ENCODE measurements at regions not wholly inside any gene's neighbourhood (a gene's known extent, or its start where the extent isn't known, plus 50 kb on each side); places are given as distances from the start of the nearest gene placed in this dataset.

DNA sequence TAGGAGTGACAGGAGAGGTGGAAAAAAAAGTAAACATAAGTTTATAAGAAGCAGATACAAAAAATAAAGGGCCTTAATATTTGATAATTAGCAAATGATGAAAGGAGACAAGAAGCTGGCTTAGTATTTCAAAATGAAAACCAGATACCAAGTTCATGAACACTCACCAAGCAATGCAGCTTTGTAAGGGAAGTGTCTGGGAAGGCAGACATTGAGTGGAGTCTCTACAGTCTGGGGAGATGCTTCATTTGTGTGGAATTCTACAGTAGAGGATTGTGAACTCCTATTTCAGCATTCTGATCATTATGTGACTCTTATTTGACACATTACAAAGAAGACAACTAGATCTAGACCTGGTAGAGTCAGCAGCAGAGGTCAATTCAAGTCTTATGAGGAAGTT, 1072.7 kb downstream of the DSC3 start:
- Histone ChIP-seq H3K27ac (no peak overlapping the region), H3K9me3 (no peaks in the 10 kb centered on the region), H3K27me3 (no peaks in the 10 kb centered on the region), H3K4me3 (no peak overlapping the region), H3K4me1 (no peaks in the 10 kb centered on the region), H3K36me3 (no peaks in the 10 kb centered on the region)
- TF ChIP-seq POLR2A (IDR thresholded peaks at IDR 0.05) = no peak
- TF ChIP-seq, protein P1, sequence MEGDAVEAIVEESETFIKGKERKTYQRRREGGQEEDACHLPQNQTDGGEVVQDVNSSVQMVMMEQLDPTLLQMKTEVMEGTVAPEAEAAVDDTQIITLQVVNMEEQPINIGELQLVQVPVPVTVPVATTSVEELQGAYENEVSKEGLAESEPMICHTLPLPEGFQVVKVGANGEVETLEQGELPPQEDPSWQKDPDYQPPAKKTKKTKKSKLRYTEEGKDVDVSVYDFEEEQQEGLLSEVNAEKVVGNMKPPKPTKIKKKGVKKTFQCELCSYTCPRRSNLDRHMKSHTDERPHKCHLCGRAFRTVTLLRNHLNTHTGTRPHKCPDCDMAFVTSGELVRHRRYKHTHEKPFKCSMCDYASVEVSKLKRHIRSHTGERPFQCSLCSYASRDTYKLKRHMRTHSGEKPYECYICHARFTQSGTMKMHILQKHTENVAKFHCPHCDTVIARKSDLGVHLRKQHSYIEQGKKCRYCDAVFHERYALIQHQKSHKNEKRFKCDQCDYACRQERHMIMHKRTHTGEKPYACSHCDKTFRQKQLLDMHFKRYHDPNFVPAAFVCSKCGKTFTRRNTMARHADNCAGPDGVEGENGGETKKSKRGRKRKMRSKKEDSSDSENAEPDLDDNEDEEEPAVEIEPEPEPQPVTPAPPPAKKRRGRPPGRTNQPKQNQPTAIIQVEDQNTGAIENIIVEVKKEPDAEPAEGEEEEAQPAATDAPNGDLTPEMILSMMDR (IDR thresholded peaks at IDR 0.05) = no peak
- DNase-seq = no peak
- intact Hi-C loops (cut with DNase I; ENCODE audit: low total_unique reads) = no loop called here

DNA sequence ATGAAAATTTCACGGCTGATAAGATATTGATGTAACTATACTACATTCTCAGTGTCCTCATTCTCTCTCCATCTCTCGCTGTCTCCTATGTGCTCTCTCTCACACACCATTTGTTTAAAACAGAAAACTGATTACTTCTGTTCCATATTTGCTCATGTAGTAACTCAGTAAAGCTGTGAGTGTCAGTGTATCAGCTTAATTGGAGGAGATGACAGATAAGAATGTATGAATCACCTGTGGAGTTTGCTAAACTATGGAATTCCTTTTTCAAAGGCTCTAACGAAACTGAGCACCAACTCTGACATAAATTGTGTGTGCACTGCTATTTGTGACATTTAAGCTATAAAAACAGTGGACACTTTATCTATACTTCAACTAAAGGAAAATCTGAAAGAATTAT, 1080.0 kb downstream of the DSC3 start:
- no peak overlapping the region for H3K27ac ChIP-seq
- no peaks in the 10 kb centered on the region for H3K4me1 ChIP-seq
- no peaks in the 10 kb centered on the region for H3K27me3 ChIP-seq
- no peak overlapping the region for H3K4me3 ChIP-seq
- no peak for DNase-seq
- intact Hi-C loops (cut with DNase I; ENCODE audit: low total_unique reads) = no loop called here
- H3K36me3 ChIP-seq = no peaks in the 10 kb centered on the region
- no peaks in the 10 kb centered on the region for H3K9me3 ChIP-seq
- TF ChIP-seq, protein P1 (IDR thresholded peaks at IDR 0.05) = no peak
- no peak for TF ChIP-seq POLR2A (IDR thresholded peaks at IDR 0.05)

DNA sequence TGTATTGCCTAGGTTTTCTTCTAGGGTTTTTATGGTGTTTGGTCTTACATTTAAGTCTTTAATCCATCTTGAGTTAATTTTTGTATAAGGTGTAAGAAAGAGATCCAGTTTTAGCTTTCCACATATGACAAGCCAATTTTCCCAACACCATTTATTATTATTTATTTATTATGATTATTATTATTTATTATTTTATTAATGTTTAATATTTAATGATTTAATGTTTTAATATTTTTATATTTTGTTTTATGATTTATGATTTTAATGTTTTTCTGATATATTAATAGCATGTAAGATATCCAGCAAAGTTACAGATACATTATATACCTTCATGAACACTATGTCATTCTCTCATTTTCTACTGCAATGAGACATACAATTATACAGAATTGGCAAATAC, 1082.0 kb downstream of the DSC3 start:
- no peak for DNase-seq
- H3K9me3 ChIP-seq = no peaks in the 10 kb centered on the region
- H3K36me3 ChIP-seq = no peaks in the 10 kb centered on the region
- H3K4me1 ChIP-seq = no peaks in the 10 kb centered on the region
- H3K4me3 ChIP-seq = no peak overlapping the region
- H3K27ac ChIP-seq = no peak overlapping the region
- intact Hi-C loops (cut with DNase I; ENCODE audit: low total_unique reads) = no loop called here
- no peak for TF ChIP-seq POLR2A (IDR thresholded peaks at IDR 0.05)
- TF ChIP-seq, protein P1 (IDR thresholded peaks at IDR 0.05) = no peak
- no peaks in the 10 kb centered on the region for H3K27me3 ChIP-seq

DNA sequence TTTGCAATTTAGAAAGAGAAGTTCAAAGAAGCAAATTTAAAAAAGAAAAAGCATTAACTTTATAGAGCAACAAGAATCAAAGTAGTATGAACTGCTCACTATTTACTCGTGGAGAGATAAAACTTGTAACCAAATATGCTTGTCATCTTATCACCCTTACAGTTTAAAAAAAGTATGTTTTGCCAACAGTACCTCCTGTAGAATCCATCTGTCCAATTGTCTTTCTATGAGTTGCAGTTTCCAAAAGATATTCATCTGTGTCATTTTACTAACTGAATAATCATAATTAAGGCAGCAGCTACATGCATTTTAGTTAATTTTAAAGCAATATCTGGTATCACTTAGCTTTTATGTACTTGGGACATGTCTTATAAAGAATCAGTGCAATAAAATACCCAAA, 1112.3 kb downstream of the DSC3 start:
- intact Hi-C loops (cut with DNase I; ENCODE audit: low total_unique reads) = no loop called here
- H3K4me1 ChIP-seq = no peaks in the 10 kb centered on the region
- TF ChIP-seq, protein P1 (IDR thresholded peaks at IDR 0.05) = no peak
- no peak for TF ChIP-seq POLR2A (IDR thresholded peaks at IDR 0.05)
- H3K27ac ChIP-seq = no peak overlapping the region
- no peaks in the 10 kb centered on the region for H3K9me3 ChIP-seq
- no peak for DNase-seq
- H3K36me3 ChIP-seq = no peaks in the 10 kb centered on the region
- H3K27me3 ChIP-seq = no peaks in the 10 kb centered on the region
- H3K4me3 ChIP-seq = no peak overlapping the region

DNA sequence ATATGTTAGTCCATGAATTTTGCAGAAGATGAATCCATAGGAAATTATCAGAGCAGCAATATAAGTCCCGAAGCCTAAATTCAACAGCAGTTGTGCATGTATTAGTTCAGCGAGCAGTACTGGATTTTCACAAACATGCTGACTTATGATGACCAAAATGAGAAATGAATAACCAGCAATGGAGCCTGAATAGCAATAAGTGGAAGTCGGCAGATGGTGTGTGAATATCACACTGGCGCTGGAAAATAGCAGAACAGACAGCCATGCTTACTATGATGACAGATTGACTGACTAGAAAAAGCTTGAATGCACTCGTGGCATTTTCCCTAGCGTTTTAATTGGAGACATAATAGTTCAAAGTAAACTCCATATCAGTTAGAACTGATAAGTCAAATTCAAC, 1114.5 kb downstream of the DSC3 start:
- TF ChIP-seq POLR2A (IDR thresholded peaks at IDR 0.05) = no peak
- TF ChIP-seq, protein P1 (IDR thresholded peaks at IDR 0.05) = no peak
- Histone ChIP-seq H3K9me3 (no peaks in the 10 kb centered on the region), H3K27ac (no peak overlapping the region), H3K27me3 (no peaks in the 10 kb centered on the region), H3K4me3 (no peak overlapping the region), H3K36me3 (no peaks in the 10 kb centered on the region), H3K4me1 (no peaks in the 10 kb centered on the region)
- DNase-seq = no peak
- intact Hi-C loops (cut with DNase I; ENCODE audit: low total_unique reads) = no loop called here

Data from uterus (tissue), 3 donors.